Keratinocyte (primary cell): ENCODE measurements at regions not wholly inside any gene's neighbourhood (a gene's known extent, or its start where the extent isn't known, plus 50 kb on each side); places are given as distances from the start of the nearest gene placed in this dataset.

Source experiments
- DNase-seq: peaks from one replicate; pipeline ENCODE4 v3.0.0-alpha.2; 2011; ENCODE audit warnings: low read depth, missing footprints, low spot score
- FAIRE-seq: peaks from 2 replicates; lab custom pipeline; 2011; peaks lifted over from hg19 to GRCh38; lab: Jason Lieb, UNC
- H2AFZ ChIP-seq: 2 replicates; pipeline ENCODE4 v1.6.0; 2012; ENCODE audit warnings: low read length, control low read depth, inconsistent platforms; ENCODE audit not compliant: control insufficient read depth
- H3K27ac ChIP-seq: 2 replicates; pipeline ENCODE4 v1.5.1; 2011; ENCODE audit warnings: low read length; ENCODE audit not compliant: control insufficient read depth, insufficient read depth
- H3K27me3 ChIP-seq: 3 replicates; pipeline ENCODE4 v1.6.0; 2011; ENCODE audit warnings: low read length; ENCODE audit not compliant: control insufficient read depth, insufficient read depth; ENCODE audit errors: extremely low read depth
- H3K36me3 ChIP-seq, 2 experiments: 2 replicates in 1 of 2; 3 replicates in 1 of 2; pipeline ENCODE4 v1.5.1; 2011; ENCODE audit warnings: low read length in 2 of 2, mild to moderate bottlenecking in 1 of 2; ENCODE audit not compliant: control insufficient read depth in 2 of 2, insufficient read depth in 2 of 2; ENCODE audit errors: extremely low read depth in 1 of 2
- H3K4me1 ChIP-seq: 3 replicates; pipeline ENCODE4 v1.5.1; 2011; ENCODE audit warnings: low read length; ENCODE audit not compliant: control insufficient read depth, insufficient read depth; ENCODE audit errors: extremely low read depth
- H3K4me2 ChIP-seq: 3 replicates; pipeline ENCODE4 v1.6.0; 2011; ENCODE audit warnings: low read depth, low read length; ENCODE audit not compliant: control insufficient read depth, insufficient read depth; ENCODE audit errors: extremely low read depth
- H3K4me3 ChIP-seq, 3 experiments: fragments of 200-600 bp in 1 of 3; sonication (generic) in 1 of 3; 2 replicates in 2 of 3; 3 replicates in 1 of 3; pipeline ENCODE4 v1.5.1; 2011 to 2016; ENCODE audit warnings: low read length in 3 of 3, mild to moderate bottlenecking in 3 of 3, control low read depth in 2 of 3, inconsistent platforms in 1 of 3, low read depth in 1 of 3, mixed read lengths in 1 of 3, mixed run types in 1 of 3, moderate library complexity in 1 of 3; ENCODE audit not compliant: control insufficient read depth in 2 of 3, insufficient read depth in 2 of 3; ENCODE audit errors: extremely low read depth in 1 of 3
- H3K79me2 ChIP-seq: 2 replicates; pipeline ENCODE4 v1.6.0; 2012; ENCODE audit warnings: low read length; ENCODE audit not compliant: control insufficient read depth, insufficient read depth
- H3K9ac ChIP-seq: 3 replicates; pipeline ENCODE4 v1.6.0; 2011; ENCODE audit warnings: low read length; ENCODE audit not compliant: control insufficient read depth, insufficient read depth; ENCODE audit errors: extremely low read depth
- H3K9me1 ChIP-seq: 3 replicates; pipeline ENCODE4 v1.6.0; 2011; ENCODE audit warnings: low read length; ENCODE audit not compliant: control insufficient read depth, insufficient read depth; ENCODE audit errors: extremely low read depth
- H3K9me3 ChIP-seq: 2 replicates; pipeline ENCODE4 v1.5.1; 2012; ENCODE audit warnings: low read depth, low read length; ENCODE audit not compliant: control insufficient read depth
- H4K20me1 ChIP-seq: 3 replicates; pipeline ENCODE4 v1.6.0; 2011; ENCODE audit warnings: low read length; ENCODE audit not compliant: control insufficient read depth, insufficient read depth; ENCODE audit errors: extremely low read depth
- EZH2 ChIP-seq: IDR thresholded peaks from one replicate; pipeline ENCODE4 v1.6.1; 2012; ENCODE audit warnings: inconsistent platforms, mild to moderate bottlenecking, low read length, moderate library complexity
- dilution Hi-C: fragments of 300-500 bp; cut with MboI; formaldehyde crosslinking; loops from one replicate; pipeline ENCODE4 v1.7.0; 2020; ENCODE audit warnings: low sequenced_read_pairs; ENCODE audit not compliant: extremely low pct_ligation_motif_present
- TF ChIP-seq, protein P1 (sequence below), 3 experiments: IDR thresholded peaks in 1 of 3; conservative IDR thresholded peaks in 1 of 3; optimal IDR thresholded peaks in 1 of 3; 2 replicates in 2 of 3; 3 replicates in 1 of 3; pipeline versions ENCODE3 to v1.5.1; 2011; ENCODE audit warnings: low read length in 3 of 3, mild to moderate bottlenecking in 3 of 3, moderate library complexity in 2 of 3, control low read depth in 1 of 3, inconsistent platforms in 1 of 3; ENCODE audit not compliant: insufficient read depth in 2 of 3; ENCODE audit errors: extremely low read depth in 1 of 3

DNA sequence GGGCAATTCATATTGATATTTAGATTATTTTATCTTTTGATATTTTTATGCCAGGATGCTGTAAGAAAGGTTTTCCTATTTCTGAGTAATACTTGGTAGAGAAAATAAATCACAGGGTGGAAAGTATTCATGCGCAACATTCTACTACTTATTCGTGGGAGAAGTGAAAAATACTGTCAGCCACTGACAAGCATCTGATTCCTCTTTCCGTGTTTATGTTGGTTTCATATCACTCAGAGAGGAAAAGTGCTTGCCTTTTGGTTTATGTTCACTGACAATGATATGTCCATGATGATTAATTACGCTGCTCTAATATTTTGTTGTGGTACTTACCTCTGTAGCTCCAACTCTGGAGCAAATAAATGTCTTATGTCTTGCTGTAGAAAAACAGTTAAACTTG is 429.4 kb downstream of the EDEM1 start:
- TF ChIP-seq EZH2: no peak
- TF ChIP-seq, protein P1, sequence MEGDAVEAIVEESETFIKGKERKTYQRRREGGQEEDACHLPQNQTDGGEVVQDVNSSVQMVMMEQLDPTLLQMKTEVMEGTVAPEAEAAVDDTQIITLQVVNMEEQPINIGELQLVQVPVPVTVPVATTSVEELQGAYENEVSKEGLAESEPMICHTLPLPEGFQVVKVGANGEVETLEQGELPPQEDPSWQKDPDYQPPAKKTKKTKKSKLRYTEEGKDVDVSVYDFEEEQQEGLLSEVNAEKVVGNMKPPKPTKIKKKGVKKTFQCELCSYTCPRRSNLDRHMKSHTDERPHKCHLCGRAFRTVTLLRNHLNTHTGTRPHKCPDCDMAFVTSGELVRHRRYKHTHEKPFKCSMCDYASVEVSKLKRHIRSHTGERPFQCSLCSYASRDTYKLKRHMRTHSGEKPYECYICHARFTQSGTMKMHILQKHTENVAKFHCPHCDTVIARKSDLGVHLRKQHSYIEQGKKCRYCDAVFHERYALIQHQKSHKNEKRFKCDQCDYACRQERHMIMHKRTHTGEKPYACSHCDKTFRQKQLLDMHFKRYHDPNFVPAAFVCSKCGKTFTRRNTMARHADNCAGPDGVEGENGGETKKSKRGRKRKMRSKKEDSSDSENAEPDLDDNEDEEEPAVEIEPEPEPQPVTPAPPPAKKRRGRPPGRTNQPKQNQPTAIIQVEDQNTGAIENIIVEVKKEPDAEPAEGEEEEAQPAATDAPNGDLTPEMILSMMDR (optimal IDR thresholded peaks at IDR 0.05 in 1 of 3, IDR thresholded peaks at IDR 0.05 in 1 of 3, conservative IDR thresholded peaks at IDR 0.05 in 1 of 3; ENCODE audit: extremely low read depth in 1 of 3, insufficient read depth in 2 of 3, low read length in 3 of 3): no peak
- no peak overlapping the region for H3K9ac ChIP-seq
- FAIRE-seq: no peak
- H4K20me1 ChIP-seq: no peaks in the 10 kb centered on the region
- H3K36me3 ChIP-seq: no peaks in the 10 kb centered on the region
- H3K4me2 ChIP-seq: no peak overlapping the region
- H3K79me2 ChIP-seq: no peaks in the 10 kb centered on the region
- no peak overlapping the region for H3K4me3 ChIP-seq
- no peaks in the 10 kb centered on the region for H3K9me3 ChIP-seq
- H3K27me3 ChIP-seq: no peaks in the 10 kb centered on the region
- no peak overlapping the region for H2AFZ ChIP-seq
- no peak for DNase-seq
- H3K4me1 ChIP-seq: no peaks in the 10 kb centered on the region
- H3K9me1 ChIP-seq: no peaks in the 10 kb centered on the region
- H3K27ac ChIP-seq: no peak overlapping the region
- dilution Hi-C loops: no loop called here

GRCh38 chr3:5618170-5618569 is 430.7 kb downstream of the EDEM1 start:
- no peak overlapping the region for H3K4me2 ChIP-seq
- H3K9ac ChIP-seq: no peak overlapping the region
- no peaks in the 10 kb centered on the region for H4K20me1 ChIP-seq
- TF ChIP-seq EZH2: no peak
- TF ChIP-seq, protein P1 (optimal IDR thresholded peaks at IDR 0.05 in 1 of 3, IDR thresholded peaks at IDR 0.05 in 1 of 3, conservative IDR thresholded peaks at IDR 0.05 in 1 of 3; ENCODE audit: extremely low read depth in 1 of 3, insufficient read depth in 2 of 3, low read length in 3 of 3): no peak
- H3K36me3 ChIP-seq: no peaks in the 10 kb centered on the region
- H3K9me3 ChIP-seq: no peaks in the 10 kb centered on the region
- no peaks in the 10 kb centered on the region for H3K79me2 ChIP-seq
- no peaks in the 10 kb centered on the region for H3K4me1 ChIP-seq
- H3K27me3 ChIP-seq: no peaks in the 10 kb centered on the region
- H3K9me1 ChIP-seq: no peaks in the 10 kb centered on the region
- dilution Hi-C loops: no loop called here
- H3K27ac ChIP-seq: no peak overlapping the region
- H2AFZ ChIP-seq: no peak overlapping the region
- no peak overlapping the region for H3K4me3 ChIP-seq
- DNase-seq (no peak), FAIRE-seq (no peak)
